ENCODE measurements at regions not wholly inside any gene's neighbourhood (a gene's known extent, or its start where the extent isn't known, plus 50 kb on each side); places are given as distances from the start of the nearest gene placed in this dataset.

DNA sequence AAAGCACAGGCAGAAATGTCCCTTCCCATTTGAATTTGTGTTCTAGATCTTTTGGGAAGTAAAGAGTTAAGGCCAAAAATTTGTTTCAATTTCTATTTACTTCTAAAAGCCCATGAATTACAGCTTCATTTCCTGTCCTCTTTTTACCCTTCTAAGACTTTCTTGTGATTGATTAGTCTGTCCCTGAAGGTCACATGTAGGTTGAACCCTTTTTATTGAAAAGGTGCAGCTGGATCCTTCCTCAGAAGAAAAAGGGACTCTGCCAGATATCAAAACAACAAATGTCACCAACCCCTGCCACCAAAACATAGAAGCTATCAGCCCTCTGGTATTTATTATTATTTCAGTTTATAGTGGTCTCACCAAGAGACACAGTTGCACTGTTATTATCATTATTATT lies 424.9 kb upstream of the DPP6 start:
- no peak for TF ChIP-seq CTCF (IDR thresholded peaks at IDR 0.05; ENCODE audit: borderline replicate concordance, control extremely low read depth, extremely low read depth, insufficient read depth, missing control alignments)
- in situ Hi-C loops (cut with MboI; ENCODE audit: low sequenced_read_pairs, unreplicated experiment), result no loop called here
- DNase-seq (ENCODE audit: low spot score), result no peak

- no peak for TF ChIP-seq CTCF (IDR thresholded peaks at IDR 0.05; ENCODE audit: borderline replicate concordance, control extremely low read depth, extremely low read depth, insufficient read depth, missing control alignments)
- DNase-seq (ENCODE audit: low spot score), result no peak
- in situ Hi-C loops (cut with MboI; ENCODE audit: low sequenced_read_pairs, unreplicated experiment), result no loop called here
Observed at GRCh38 chr7:153628406-153628805, 423.8 kb upstream of the DPP6 start.

DNA sequence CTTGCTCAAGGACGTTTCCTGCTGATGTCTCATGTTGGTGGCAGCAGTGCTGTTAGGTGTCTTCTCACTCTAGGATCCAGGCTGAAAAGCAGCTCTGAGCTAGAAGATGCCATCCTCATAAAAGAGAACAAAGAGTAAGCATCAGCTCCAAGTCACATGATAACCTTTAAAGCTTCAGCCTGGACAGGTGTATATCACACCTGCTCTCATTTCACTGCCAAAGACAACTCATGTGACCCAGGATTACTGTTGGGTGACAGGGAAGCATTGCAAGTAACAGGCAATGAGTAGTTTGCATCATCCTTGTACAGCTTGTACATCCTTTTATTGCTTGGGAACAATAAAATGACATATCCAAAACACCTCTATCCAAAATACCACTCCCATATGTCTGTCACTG lies 423.4 kb upstream of the DPP6 start:
- DNase-seq (ENCODE audit: low spot score), result no peak
- in situ Hi-C loops (cut with MboI; ENCODE audit: low sequenced_read_pairs, unreplicated experiment), result no loop called here

GRCh38 chr7:153638821-153639435 lies 413.3 kb upstream of the DPP6 start:
- DNase-seq (ENCODE audit: low spot score), result no peak
- in situ Hi-C loops (cut with MboI; ENCODE audit: low sequenced_read_pairs, unreplicated experiment), result no loop called here
- no peak for TF ChIP-seq CTCF (IDR thresholded peaks at IDR 0.05; ENCODE audit: borderline replicate concordance, control extremely low read depth, extremely low read depth, insufficient read depth, missing control alignments)

More for the DNA sequence above, 423.4 kb upstream of the DPP6 start:
- TF ChIP-seq CTCF (IDR thresholded peaks at IDR 0.05; ENCODE audit: borderline replicate concordance, control extremely low read depth, extremely low read depth, insufficient read depth, missing control alignments), result no peak

DNA sequence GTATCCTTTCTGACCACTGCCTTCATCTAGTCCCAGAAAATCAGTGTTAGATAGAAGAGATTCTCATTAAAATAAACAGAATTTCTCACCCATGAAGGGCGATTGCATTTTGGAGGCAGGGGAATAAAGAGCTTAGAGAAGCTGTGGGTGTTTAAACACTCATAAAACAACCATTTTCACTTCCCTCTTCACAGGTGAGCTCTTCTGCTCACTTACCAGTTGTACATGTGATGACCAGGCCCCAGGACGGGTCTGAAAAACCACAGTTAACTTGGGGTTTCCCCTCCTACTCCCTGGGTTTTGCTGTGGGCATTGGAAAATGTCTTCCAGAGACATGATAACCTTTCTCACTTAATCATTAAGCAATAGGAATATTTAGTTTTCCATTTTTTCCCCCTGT lies 411.6 kb upstream of the DPP6 start:
- DNase-seq (ENCODE audit: low spot score), result peak; percentile 17
- no peak for TF ChIP-seq CTCF (IDR thresholded peaks at IDR 0.05; ENCODE audit: borderline replicate concordance, control extremely low read depth, extremely low read depth, insufficient read depth, missing control alignments)
- in situ Hi-C loops (cut with MboI; ENCODE audit: low sequenced_read_pairs, unreplicated experiment), result no loop called here

GRCh38 chr7:153641199-153641598 lies 411.0 kb upstream of the DPP6 start:
- TF ChIP-seq CTCF (IDR thresholded peaks at IDR 0.05; ENCODE audit: borderline replicate concordance, control extremely low read depth, extremely low read depth, insufficient read depth, missing control alignments), result no peak
- DNase-seq (ENCODE audit: low spot score), result no peak
- in situ Hi-C loops (cut with MboI; ENCODE audit: low sequenced_read_pairs, unreplicated experiment), result no loop called here
